Type B pancreatic cell (in vitro differentiated cells): ENCODE measurements at regions not wholly inside any gene's neighbourhood (a gene's known extent, or its start where the extent isn't known, plus 50 kb on each side); places are given as distances from the start of the nearest gene placed in this dataset.

ENCODE experiments used
- DNase-seq: peaks from one replicate; pipeline ENCODE4 v3.0.0; 2021; ENCODE audit warnings: mixed read lengths; ENCODE audit not compliant: unreplicated experiment; ENCODE audit errors: extremely low spot score
- H3K27ac Mint-ChIP-seq: 2 replicates; pipeline ENCODE4 v1.8.0; 2021; ENCODE audit warnings: mild to moderate bottlenecking, mixed read lengths
- H3K27me3 Mint-ChIP-seq: 2 replicates; pipeline ENCODE4 v1.8.0; 2021; ENCODE audit warnings: mixed read lengths
- H3K36me3 Mint-ChIP-seq: 2 replicates; pipeline ENCODE4 v1.8.0; 2021; ENCODE audit warnings: mixed read lengths
- H3K4me1 Mint-ChIP-seq: one replicate; pipeline ENCODE4 v1.8.0; 2021; ENCODE audit warnings: mixed read lengths; ENCODE audit not compliant: unreplicated experiment
- H3K4me3 Mint-ChIP-seq: 2 replicates; pipeline ENCODE4 v1.8.0; 2021; ENCODE audit warnings: mild to moderate bottlenecking, mixed read lengths
- H3K9me3 Mint-ChIP-seq: 2 replicates; pipeline ENCODE4 v1.8.0; 2021; ENCODE audit warnings: mixed read lengths
- CTCF ChIP-seq: fragments of 200-600 bp; sonication (generic); conservative IDR thresholded peaks from 2 replicates; pipeline ENCODE4 v1.5.0; 2021; ENCODE audit warnings: antibody characterized with exemption, mild to moderate bottlenecking

- H3K4me1 Mint-ChIP-seq, result peaks cover 6% of the 10 kb centered on the region
- no peak for DNase-seq
- TF ChIP-seq CTCF, result no peak
- H3K36me3 Mint-ChIP-seq, result no peaks in the 10 kb centered on the region
- H3K4me3 Mint-ChIP-seq, result no peak overlapping the region
- H3K27me3 Mint-ChIP-seq, result no peaks in the 10 kb centered on the region
- H3K27ac Mint-ChIP-seq, result no peak overlapping the region
- no peaks in the 10 kb centered on the region for H3K9me3 Mint-ChIP-seq
These were observed 321.7 kb upstream of the TNC start for GRCh38 chr9:115439641-115440040.

- Mint-ChIP-seq H3K4me3 (no peak overlapping the region), H3K36me3 (no peaks in the 10 kb centered on the region), H3K27me3 (no peaks in the 10 kb centered on the region), H3K4me1 (peaks cover 18% of the 10 kb centered on the region), H3K9me3 (no peaks in the 10 kb centered on the region), H3K27ac (no peak overlapping the region)
- DNase-seq, result no peak
- TF ChIP-seq CTCF, result no peak
These were observed 324.1 kb upstream of the TNC start for GRCh38 chr9:115442054-115442453.

GRCh38 chr9:115443890-115444289 lies 325.9 kb upstream of the TNC start:
- H3K27me3 Mint-ChIP-seq, result no peaks in the 10 kb centered on the region
- H3K9me3 Mint-ChIP-seq, result no peaks in the 10 kb centered on the region
- no peaks in the 10 kb centered on the region for H3K36me3 Mint-ChIP-seq
- no peak for DNase-seq
- H3K27ac Mint-ChIP-seq, result no peak overlapping the region
- no peak for TF ChIP-seq CTCF
- H3K4me3 Mint-ChIP-seq, result no peak overlapping the region
- peaks cover 18% of the 10 kb centered on the region for H3K4me1 Mint-ChIP-seq

DNA sequence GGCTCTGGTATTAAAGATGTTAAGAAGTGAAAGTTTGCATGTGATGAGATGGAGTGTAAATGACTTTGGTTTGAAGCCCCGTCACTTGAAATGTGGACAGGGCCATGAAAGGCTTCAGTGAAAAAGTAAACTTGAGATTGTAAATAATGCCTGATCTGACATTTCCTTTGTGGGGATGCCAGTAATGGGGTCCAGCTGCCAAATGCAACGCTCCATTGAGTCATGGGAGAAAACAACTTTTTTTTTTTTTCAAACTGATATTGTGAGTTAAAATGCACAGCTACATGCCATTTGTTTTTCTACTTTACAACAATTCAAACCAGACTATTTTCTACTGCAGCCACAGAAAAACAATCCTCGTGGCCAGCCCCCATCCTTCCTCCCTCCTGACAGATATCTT lies 327.0 kb upstream of the TNC start:
- no peak for TF ChIP-seq CTCF
- H3K36me3 Mint-ChIP-seq, result no peaks in the 10 kb centered on the region
- no peak overlapping the region for H3K4me3 Mint-ChIP-seq
- H3K27ac Mint-ChIP-seq, result no peak overlapping the region
- H3K4me1 Mint-ChIP-seq, result peaks cover 18% of the 10 kb centered on the region
- no peaks in the 10 kb centered on the region for H3K9me3 Mint-ChIP-seq
- DNase-seq, result no peak
- H3K27me3 Mint-ChIP-seq, result no peaks in the 10 kb centered on the region

GRCh38 chr9:115445655-115446054 lies 327.7 kb upstream of the TNC start:
- H3K36me3 Mint-ChIP-seq, result no peaks in the 10 kb centered on the region
- H3K9me3 Mint-ChIP-seq, result no peaks in the 10 kb centered on the region
- no peaks in the 10 kb centered on the region for H3K27me3 Mint-ChIP-seq
- TF ChIP-seq CTCF, result no peak
- H3K4me1 Mint-ChIP-seq, result peaks cover 18% of the 10 kb centered on the region
- no peak for DNase-seq
- no peak overlapping the region for H3K27ac Mint-ChIP-seq
- H3K4me3 Mint-ChIP-seq, result no peak overlapping the region

GRCh38 chr9:115456515-115456914 lies 338.6 kb upstream of the TNC start:
- no peak for DNase-seq
- Mint-ChIP-seq H3K27ac (no peak overlapping the region), H3K4me3 (no peak overlapping the region), H3K27me3 (peaks cover 4% of the 10 kb centered on the region), H3K9me3 (peaks cover 5% of the 10 kb centered on the region), H3K36me3 (no peaks in the 10 kb centered on the region), H3K4me1 (peaks cover 6% of the 10 kb centered on the region)
- no peak for TF ChIP-seq CTCF
